Chondrocyte (in vitro differentiated cells): ENCODE measurements at regions not wholly inside any gene's neighbourhood (a gene's known extent, or its start where the extent isn't known, plus 50 kb on each side); places are given as distances from the start of the nearest gene placed in this dataset.

Source experiments
- DNase-seq: peaks from one replicate; pipeline ENCODE4 v3.0.0; 2021; ENCODE audit warnings: mixed read lengths, low spot score
- H3K27ac Mint-ChIP-seq: one replicate; pipeline ENCODE4 v1.8.0; 2021; ENCODE audit warnings: mild to moderate bottlenecking, moderate library complexity, mixed read lengths; ENCODE audit not compliant: unreplicated experiment
- H3K27me3 Mint-ChIP-seq: 2 replicates; pipeline ENCODE4 v1.8.0; 2021; ENCODE audit warnings: low read depth, mixed read lengths
- H3K36me3 Mint-ChIP-seq: 2 replicates; pipeline ENCODE4 v1.8.0; 2021; ENCODE audit warnings: low read depth, mixed read lengths
- H3K4me1 Mint-ChIP-seq: 2 replicates; pipeline ENCODE4 v1.8.0; 2021; ENCODE audit warnings: low read depth, mild to moderate bottlenecking, mixed read lengths
- H3K4me3 Mint-ChIP-seq: one replicate; pipeline ENCODE4 v1.8.0; 2021; ENCODE audit warnings: mild to moderate bottlenecking, moderate library complexity, mixed read lengths; ENCODE audit not compliant: unreplicated experiment
- H3K9me3 Mint-ChIP-seq: 2 replicates; pipeline ENCODE4 v1.8.0; 2021; ENCODE audit warnings: low read depth, mixed read lengths
- CTCF ChIP-seq: fragments of 200-600 bp; sonication (generic); IDR thresholded peaks from 2 replicates; pipeline ENCODE4 v1.5.0; 2021; ENCODE audit warnings: antibody characterized with exemption, mild to moderate bottlenecking, moderate library complexity

DNA sequence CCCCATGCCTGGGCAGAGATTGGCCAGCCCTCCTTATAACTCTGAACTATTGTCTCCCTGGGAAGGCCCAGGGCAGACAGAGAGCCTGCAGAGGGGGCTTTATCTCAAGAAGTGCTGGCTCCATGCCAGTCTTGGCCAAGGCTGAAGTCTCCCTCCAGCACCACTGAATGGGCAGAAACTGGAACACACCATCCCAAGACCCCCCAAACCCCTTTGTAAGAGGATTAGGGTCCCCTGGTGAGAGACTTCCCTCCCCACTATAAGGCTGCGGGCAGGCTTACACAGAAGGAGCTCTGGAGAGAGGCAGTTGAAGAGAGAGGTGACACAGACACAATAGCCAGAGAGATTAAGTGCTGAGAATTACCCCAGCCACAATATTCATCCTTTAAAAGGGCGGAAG is 97.2 kb downstream of the NAV1 start:
- H3K9me3 Mint-ChIP-seq, result no peaks in the 10 kb centered on the region
- peaks cover 23% of the 10 kb centered on the region for H3K4me1 Mint-ChIP-seq
- DNase-seq, result no peak
- H3K36me3 Mint-ChIP-seq, result peaks cover 19% of the 10 kb centered on the region
- H3K4me3 Mint-ChIP-seq, result no peak overlapping the region
- TF ChIP-seq CTCF, result no peak
- peak overlapping the region; percentile 65 for H3K27ac Mint-ChIP-seq
- no peaks in the 10 kb centered on the region for H3K27me3 Mint-ChIP-seq

DNA sequence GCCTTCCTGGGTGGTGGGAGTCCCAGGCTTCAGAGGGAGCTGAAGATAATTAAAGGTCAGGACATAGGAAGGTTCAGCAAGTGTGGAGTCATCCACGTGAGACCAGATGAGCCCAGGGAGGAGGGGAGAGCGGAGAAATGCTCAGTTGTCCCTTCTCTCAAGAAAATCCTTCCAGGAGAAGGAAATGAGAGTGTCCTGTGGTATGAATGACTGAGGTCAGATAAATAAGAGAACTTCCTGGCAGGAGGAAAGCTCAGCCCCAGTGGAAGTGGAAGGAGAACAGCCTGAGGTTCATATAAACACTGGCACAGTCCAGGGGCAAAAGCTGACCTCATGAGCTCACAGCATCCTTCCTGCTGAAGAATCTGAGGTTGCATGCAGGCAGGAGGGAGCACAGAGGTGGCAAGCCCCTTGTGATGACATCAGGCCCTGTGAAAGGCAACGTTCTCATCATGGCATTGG is 97.6 kb downstream of the NAV1 start:
- no peaks in the 10 kb centered on the region for H3K27me3 Mint-ChIP-seq
- peaks cover 22% of the 10 kb centered on the region for H3K4me1 Mint-ChIP-seq
- peak overlapping the region; percentile 17 for H3K27ac Mint-ChIP-seq
- no peak overlapping the region for H3K4me3 Mint-ChIP-seq
- peaks cover 19% of the 10 kb centered on the region for H3K36me3 Mint-ChIP-seq
- H3K9me3 Mint-ChIP-seq, result no peaks in the 10 kb centered on the region
- no peak for DNase-seq
- TF ChIP-seq CTCF, result no peak

DNA sequence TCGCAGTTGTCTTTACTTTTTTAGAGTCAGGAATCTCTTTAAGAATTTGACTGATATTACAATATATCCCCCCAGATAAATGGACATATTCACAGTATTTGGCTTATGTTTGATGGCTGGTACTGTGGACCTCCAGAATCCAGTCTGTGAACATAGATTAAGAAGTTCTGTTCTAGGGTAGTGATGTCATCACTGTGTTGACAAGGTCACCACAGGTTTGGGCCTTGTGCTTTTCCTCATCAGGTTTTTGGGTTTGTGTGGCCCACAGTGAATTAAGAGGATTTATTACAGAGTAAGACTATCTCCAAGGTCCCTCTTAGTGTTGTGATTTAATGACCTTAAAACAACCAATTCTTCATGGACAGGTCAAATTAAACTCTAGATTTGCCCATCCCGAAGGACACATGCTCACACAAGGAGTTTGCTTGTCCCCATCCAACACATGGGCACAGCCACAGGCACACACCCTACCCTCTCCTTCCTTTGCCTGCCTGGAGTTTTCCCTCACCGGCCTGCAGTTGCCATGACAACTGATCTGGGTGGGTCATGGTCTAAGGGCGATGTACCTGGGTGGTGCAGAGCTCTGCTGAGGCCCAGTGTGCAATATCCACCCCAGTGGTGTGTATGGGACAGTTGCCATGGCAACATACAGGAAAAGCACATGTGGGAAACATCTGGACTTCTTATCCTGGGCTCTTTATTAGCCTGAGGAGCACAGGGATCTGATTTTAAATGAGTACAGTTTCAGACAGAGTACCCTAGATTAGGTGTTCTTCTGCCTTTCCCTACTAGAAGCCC is 98.6 kb downstream of the NAV1 start:
- peaks cover 22% of the 10 kb centered on the region for H3K4me1 Mint-ChIP-seq
- no peak for DNase-seq
- no peaks in the 10 kb centered on the region for H3K27me3 Mint-ChIP-seq
- no peak overlapping the region for H3K4me3 Mint-ChIP-seq
- H3K36me3 Mint-ChIP-seq, result peaks cover 19% of the 10 kb centered on the region
- no peaks in the 10 kb centered on the region for H3K9me3 Mint-ChIP-seq
- no peak for TF ChIP-seq CTCF
- H3K27ac Mint-ChIP-seq, result no peak overlapping the region

- Mint-ChIP-seq H3K27me3 (no peaks in the 10 kb centered on the region), H3K4me3 (no peak overlapping the region), H3K9me3 (no peaks in the 10 kb centered on the region), H3K27ac (no peak overlapping the region), H3K4me1 (peaks cover 22% of the 10 kb centered on the region), H3K36me3 (peaks cover 17% of the 10 kb centered on the region)
- TF ChIP-seq CTCF, result no peak
- no peak for DNase-seq
Observed at GRCh38 chr1:201639391-201639790, 100.5 kb downstream of the NAV1 start.

DNA sequence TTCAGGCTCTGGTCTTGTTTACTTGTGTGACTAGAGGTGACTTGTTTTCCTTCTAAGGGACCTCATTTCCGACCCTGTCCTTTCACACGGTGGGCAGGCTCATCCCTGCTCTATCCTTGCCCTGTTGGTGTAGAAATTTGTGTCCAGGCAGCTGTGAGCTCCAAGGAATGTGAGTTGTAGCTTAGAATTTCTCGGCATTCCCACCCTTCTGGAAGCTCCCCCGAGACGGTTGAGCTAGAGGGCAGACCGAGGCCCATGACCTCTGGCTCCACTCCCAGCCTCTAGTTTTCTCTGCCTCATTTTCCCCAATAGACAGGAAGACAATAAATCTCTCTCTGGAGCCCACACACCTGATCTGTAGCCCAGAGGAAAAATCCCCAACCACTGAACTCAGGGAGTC is 100.9 kb downstream of the NAV1 start:
- H3K9me3 Mint-ChIP-seq, result no peaks in the 10 kb centered on the region
- no peaks in the 10 kb centered on the region for H3K27me3 Mint-ChIP-seq

More for the DNA sequence above, 100.9 kb downstream of the NAV1 start:
- no peak for TF ChIP-seq CTCF
- H3K4me1 Mint-ChIP-seq, result peaks cover 22% of the 10 kb centered on the region
- DNase-seq, result no peak
- H3K4me3 Mint-ChIP-seq, result no peak overlapping the region
- H3K36me3 Mint-ChIP-seq, result peaks cover 20% of the 10 kb centered on the region
- peak overlapping the region; percentile 20 for H3K27ac Mint-ChIP-seq
